GM23248 (cell line): ENCODE measurements at regions not wholly inside any gene's neighbourhood (a gene's known extent, or its start where the extent isn't known, plus 50 kb on each side); places are given as distances from the start of the nearest gene placed in this dataset.

ENCODE experiments used
- DNase-seq: peaks from one replicate; pipeline ENCODE4 v3.0.0-alpha.2; 2015
- H2AFZ ChIP-seq: fragments of 200-600 bp; sonication (generic); 2 replicates; pipeline ENCODE4 v1.6.1; 2016; ENCODE audit warnings: antibody characterized with exemption
- H3F3A ChIP-seq: fragments of 200-600 bp; sonication (generic); 2 replicates; pipeline ENCODE4 v1.6.1; 2016; ENCODE audit warnings: mild to moderate bottlenecking, antibody characterized with exemption, mixed run types; ENCODE audit not compliant: insufficient read depth
- H3K27ac ChIP-seq: fragments of 200-600 bp; sonication (generic); 2 replicates; pipeline ENCODE4 v1.5.1; 2016; ENCODE audit warnings: mild to moderate bottlenecking
- H3K27me3 ChIP-seq: fragments of 200-600 bp; sonication (generic); replicated peaks from 2 replicates; pipeline ENCODE4 v1.6.1; 2016; ENCODE audit warnings: mild to moderate bottlenecking; ENCODE audit not compliant: insufficient read depth
- H3K36me3 ChIP-seq: fragments of 200-600 bp; sonication (generic); 2 replicates; pipeline ENCODE4 v1.6.1; 2016; ENCODE audit warnings: low read depth, mild to moderate bottlenecking
- H3K4me1 ChIP-seq: fragments of 200-600 bp; sonication (generic); 2 replicates; pipeline ENCODE4 v1.6.1; 2016; ENCODE audit warnings: mild to moderate bottlenecking; ENCODE audit not compliant: insufficient read depth
- H3K4me2 ChIP-seq: fragments of 200-600 bp; sonication (generic); one replicate; pipeline ENCODE4 v1.6.1; 2016; ENCODE audit warnings: mild to moderate bottlenecking; ENCODE audit not compliant: unreplicated experiment
- H3K4me3 ChIP-seq: fragments of 200-600 bp; sonication (generic); 2 replicates; pipeline ENCODE4 v1.5.1; 2016; ENCODE audit warnings: mild to moderate bottlenecking
- H3K79me2 ChIP-seq: fragments of 200-600 bp; sonication (generic); 2 replicates; pipeline ENCODE4 v1.6.1; 2016; ENCODE audit warnings: mild to moderate bottlenecking; ENCODE audit not compliant: insufficient read depth
- H3K9ac ChIP-seq: fragments of 200-600 bp; sonication (generic); 2 replicates; pipeline ENCODE4 v1.6.1; 2016; ENCODE audit warnings: mild to moderate bottlenecking
- H3K9me2 ChIP-seq: fragments of 200-600 bp; sonication (generic); 2 replicates; pipeline ENCODE4 v1.6.1; 2016; ENCODE audit warnings: mixed run types, mild to moderate bottlenecking, moderate library complexity; ENCODE audit not compliant: insufficient read depth
- H3K9me3 ChIP-seq: fragments of 200-600 bp; sonication (generic); one replicate; pipeline ENCODE4 v1.6.1; 2017; ENCODE audit warnings: low read depth
- H4K20me1 ChIP-seq: fragments of 200-600 bp; sonication (generic); 2 replicates; pipeline ENCODE4 v1.6.0; 2016; ENCODE audit not compliant: insufficient read depth
- EZH2 ChIP-seq: fragments of 200-600 bp; sonication (generic); IDR thresholded peaks from 2 replicates; pipeline ENCODE4 v1.6.1; 2018; ENCODE audit warnings: antibody characterized with exemption, mild to moderate bottlenecking; ENCODE audit not compliant: insufficient read depth, poor library complexity, severe bottlenecking
- EZH2phosphoT487 ChIP-seq: fragments of 200-600 bp; sonication (generic); IDR thresholded peaks from 2 replicates; pipeline ENCODE4 v1.6.1; 2018; ENCODE audit warnings: antibody characterized with exemption, moderate library complexity, mild to moderate bottlenecking, low read depth; ENCODE audit not compliant: insufficient read depth
- WGBS, 2 experiments: methylation state at CpG; one replicate each; pipeline ENCODE4 v1.1.6; 2015 to 2017; ENCODE audit warnings: low lambda C conversion rate in 2 of 2, low coverage in 1 of 2; ENCODE audit errors: missing lambda C conversion rate in 2 of 2; 5-methylcytosine and 5-hydroxymethylcytosine counted together
- in situ Hi-C: fragments of 300-500 bp; cut with MboI; formaldehyde crosslinking; loops from 2 replicates; pipeline ENCODE4 v1.15.0; 2020

- no peak overlapping the region for H2AFZ ChIP-seq
- H3K9ac ChIP-seq, result no peak overlapping the region
- H3K27ac ChIP-seq, result no peak overlapping the region
- H3K4me2 ChIP-seq, result no peak overlapping the region
- no peaks in the 10 kb centered on the region for H3K4me1 ChIP-seq
- in situ Hi-C loops, result no loop called here
- H3K9me2 ChIP-seq, result no peaks in the 10 kb centered on the region
- no peaks in the 10 kb centered on the region for H3K36me3 ChIP-seq
- H4K20me1 ChIP-seq, result no peaks in the 10 kb centered on the region
- 27 to 31% methylated on average over 3 of the region's 3 CpGs for WGBS, 2 experiments
- H3K27me3 ChIP-seq, result no peaks in the 10 kb centered on the region
- TF ChIP-seq EZH2phosphoT487 (no peak), EZH2 (no peak)
- H3F3A ChIP-seq, result no peaks in the 10 kb centered on the region
- H3K79me2 ChIP-seq, result no peaks in the 10 kb centered on the region
- H3K9me3 ChIP-seq, result no peaks in the 10 kb centered on the region
- DNase-seq, result no peak
- H3K4me3 ChIP-seq, result no peak overlapping the region
These were observed 204.0 kb downstream of the BAMBI start for GRCh38 chr10:28881171-28881882.

- Histone ChIP-seq H3K4me2 (no peak overlapping the region), H3K9me2 (no peaks in the 10 kb centered on the region), H3K36me3 (no peaks in the 10 kb centered on the region), H3K79me2 (no peaks in the 10 kb centered on the region), H3K4me3 (no peak overlapping the region), H3K4me1 (no peaks in the 10 kb centered on the region), H3F3A (no peaks in the 10 kb centered on the region), H3K27ac (no peak overlapping the region), H2AFZ (no peak overlapping the region), H3K9me3 (no peaks in the 10 kb centered on the region), H4K20me1 (no peaks in the 10 kb centered on the region), H3K27me3 (no peaks in the 10 kb centered on the region), H3K9ac (no peak overlapping the region)
- in situ Hi-C loops, result no loop called here
- 40 to 44% methylated on average over 8 of the region's 8 CpGs for WGBS, 2 experiments
- DNase-seq, result no peak
- TF ChIP-seq EZH2phosphoT487, result no peak
- no peak for TF ChIP-seq EZH2
These were observed 206.6 kb downstream of the BAMBI start for GRCh38 chr10:28883741-28884423.

- Histone ChIP-seq H3K36me3 (no peaks in the 10 kb centered on the region), H3K79me2 (no peaks in the 10 kb centered on the region), H3K27me3 (no peaks in the 10 kb centered on the region; the same call in 1 of the 2 replicates), H3K4me1 (no peaks in the 10 kb centered on the region), H3K9me3 (no peaks in the 10 kb centered on the region), H3F3A (no peaks in the 10 kb centered on the region), H4K20me1 (no peaks in the 10 kb centered on the region), H3K9me2 (no peaks in the 10 kb centered on the region), H3K27ac (no peak overlapping the region), H2AFZ (no peak overlapping the region), H3K4me3 (no peak overlapping the region), H3K4me2 (no peak overlapping the region), H3K9ac (no peak overlapping the region)
- TF ChIP-seq EZH2 (no peak), EZH2phosphoT487 (no peak)
- in situ Hi-C loops, result no loop called here
- no peak for DNase-seq
- 31 to 42% methylated on average over 5 of the region's 5 CpGs for WGBS, 2 experiments
These were observed 213.0 kb downstream of the BAMBI start for GRCh38 chr10:28890121-28890950.

GRCh38 chr10:28891058-28891713 is 213.9 kb downstream of the BAMBI start:
- in situ Hi-C loops, result no loop called here
- Histone ChIP-seq H3K4me3 (no peak overlapping the region), H3F3A (no peaks in the 10 kb centered on the region), H3K27me3 (no peaks in the 10 kb centered on the region; the same call in 1 of the 2 replicates), H3K9me3 (no peaks in the 10 kb centered on the region), H3K4me1 (no peaks in the 10 kb centered on the region), H4K20me1 (no peaks in the 10 kb centered on the region), H3K9ac (no peak overlapping the region), H3K36me3 (no peaks in the 10 kb centered on the region), H2AFZ (no peak overlapping the region), H3K4me2 (no peak overlapping the region), H3K27ac (no peak overlapping the region), H3K9me2 (no peaks in the 10 kb centered on the region), H3K79me2 (no peaks in the 10 kb centered on the region)
- TF ChIP-seq EZH2phosphoT487, result no peak
- TF ChIP-seq EZH2, result no peak
- no peak for DNase-seq
- WGBS, 2 experiments, result 41 to 45% methylated on average over 6 of the region's 6 CpGs
